Peyer's patch (tissue), 4 donors: ENCODE measurements at regions not wholly inside any gene's neighbourhood (a gene's known extent, or its start where the extent isn't known, plus 50 kb on each side); places are given as distances from the start of the nearest gene placed in this dataset.

ENCODE experiments used
- DNase-seq, 3 donors: peaks; one replicate each; pipeline ENCODE4 v3.0.0-alpha.2; 2017 to 2019
- H3K27ac ChIP-seq, 4 donors: fragments of 200-600 bp; sonication (generic); one replicate each; pipeline ENCODE4 v1.5.1; 2016 to 2019
- H3K27me3 ChIP-seq, 2 donors: fragments of 200-600 bp; sonication (generic); one replicate each; pipeline ENCODE4 v1.5.1; 2019
- H3K36me3 ChIP-seq, 3 donors: fragments of 200-600 bp; sonication (generic); one replicate each; pipeline ENCODE4 v1.5.1; 2016 to 2019
- H3K4me1 ChIP-seq, 4 donors: fragments of 200-600 bp; sonication (generic); one replicate each; pipeline ENCODE4 v1.5.1; 2016 to 2019
- H3K4me3 ChIP-seq, 4 donors: fragments of 200-600 bp; sonication (generic); 1 replicate in 3 of 4; 2 replicates in 1 of 4; pipeline ENCODE4 v1.5.1; 2016 to 2019; ENCODE audit warnings: mild to moderate bottlenecking in 1 of 4
- H3K9me3 ChIP-seq, 4 donors: fragments of 200-600 bp; sonication (generic); one replicate each; pipeline ENCODE4 v1.5.1; 2016 to 2019; ENCODE audit warnings: mild to moderate bottlenecking in 1 of 4
- POLR2A ChIP-seq, 2 donors: fragments of 450-650 bp; IDR thresholded peaks; one replicate each; pipeline ENCODE4 v1.5.1; 2017; ENCODE audit warnings: antibody characterized with exemption in 2 of 2, mild to moderate bottlenecking in 2 of 2, moderate library complexity in 2 of 2
- TF ChIP-seq, protein P1 (sequence below), 6 experiments: fragments of 450-650 bp in 4 of 6; fragments of 200-600 bp in 2 of 6; sonication (generic) in 1 of 6; IDR thresholded peaks; one replicate each; pipeline ENCODE4 v1.5.1; 2017 to 2019; ENCODE audit warnings: antibody characterized with exemption in 6 of 6, mild to moderate bottlenecking in 3 of 6, moderate library complexity in 1 of 6

- Histone ChIP-seq H3K4me3 (no peak overlapping the region), H3K9me3 (no peaks in the 10 kb centered on the region), H3K36me3 (no peaks in the 10 kb centered on the region), H3K27ac (no peak overlapping the region), H3K4me1 (no peaks in the 10 kb centered on the region), H3K27me3 (no peaks in the 10 kb centered on the region)
- no peak for TF ChIP-seq POLR2A (IDR thresholded peaks at IDR 0.05)
- TF ChIP-seq, protein P1, sequence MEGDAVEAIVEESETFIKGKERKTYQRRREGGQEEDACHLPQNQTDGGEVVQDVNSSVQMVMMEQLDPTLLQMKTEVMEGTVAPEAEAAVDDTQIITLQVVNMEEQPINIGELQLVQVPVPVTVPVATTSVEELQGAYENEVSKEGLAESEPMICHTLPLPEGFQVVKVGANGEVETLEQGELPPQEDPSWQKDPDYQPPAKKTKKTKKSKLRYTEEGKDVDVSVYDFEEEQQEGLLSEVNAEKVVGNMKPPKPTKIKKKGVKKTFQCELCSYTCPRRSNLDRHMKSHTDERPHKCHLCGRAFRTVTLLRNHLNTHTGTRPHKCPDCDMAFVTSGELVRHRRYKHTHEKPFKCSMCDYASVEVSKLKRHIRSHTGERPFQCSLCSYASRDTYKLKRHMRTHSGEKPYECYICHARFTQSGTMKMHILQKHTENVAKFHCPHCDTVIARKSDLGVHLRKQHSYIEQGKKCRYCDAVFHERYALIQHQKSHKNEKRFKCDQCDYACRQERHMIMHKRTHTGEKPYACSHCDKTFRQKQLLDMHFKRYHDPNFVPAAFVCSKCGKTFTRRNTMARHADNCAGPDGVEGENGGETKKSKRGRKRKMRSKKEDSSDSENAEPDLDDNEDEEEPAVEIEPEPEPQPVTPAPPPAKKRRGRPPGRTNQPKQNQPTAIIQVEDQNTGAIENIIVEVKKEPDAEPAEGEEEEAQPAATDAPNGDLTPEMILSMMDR (IDR thresholded peaks at IDR 0.05), result peak in 3 of 6 experiments; percentile 16 to 33 (median 17)
- DNase-seq, result no peak
Measured at GRCh38 chr12:46131732-46132469, 136.9 kb downstream of the SLC38A1 start.

- Histone ChIP-seq H3K27ac (no peak overlapping the region), H3K9me3 (no peaks in the 10 kb centered on the region), H3K4me1 (peaks cover 0 to 14% (median 0%) of the 10 kb centered on the region in 4 donors), H3K36me3 (no peaks in the 10 kb centered on the region), H3K27me3 (no peaks in the 10 kb centered on the region), H3K4me3 (no peak overlapping the region)
- no peak for DNase-seq
- TF ChIP-seq, protein P1 (IDR thresholded peaks at IDR 0.05), result no peak
- no peak for TF ChIP-seq POLR2A (IDR thresholded peaks at IDR 0.05)
Measured at GRCh38 chr12:46127656-46128055, 137.3 kb upstream of the SCAF11 start.

GRCh38 chr12:46126050-46126727, 135.8 kb upstream of the SCAF11 start:
- Histone ChIP-seq H3K27me3 (no peaks in the 10 kb centered on the region), H3K36me3 (no peaks in the 10 kb centered on the region), H3K4me3 (no peak overlapping the region), H3K27ac (no peak overlapping the region), H3K4me1 (peaks cover 0 to 14% (median 0%) of the 10 kb centered on the region in 4 donors), H3K9me3 (no peaks in the 10 kb centered on the region)
- no peak for DNase-seq
- TF ChIP-seq, protein P1 (IDR thresholded peaks at IDR 0.05), result no peak
- no peak for TF ChIP-seq POLR2A (IDR thresholded peaks at IDR 0.05)

- peak overlapping the region in 1 of 4 donors; percentile 4 for H3K4me3 ChIP-seq
- TF ChIP-seq, protein P1 (IDR thresholded peaks at IDR 0.05), result peak; percentile 35 to 87 (median 79)
- no peak for TF ChIP-seq POLR2A (IDR thresholded peaks at IDR 0.05)
- peaks cover 0 to 14% (median 0%) of the 10 kb centered on the region in 4 donors for H3K4me1 ChIP-seq
- peak in 2 of 3 donors; percentile 47 to 76 for DNase-seq
- H3K27me3 ChIP-seq, result no peaks in the 10 kb centered on the region
- H3K9me3 ChIP-seq, result no peaks in the 10 kb centered on the region
- H3K36me3 ChIP-seq, result no peaks in the 10 kb centered on the region
- H3K27ac ChIP-seq, result no peak overlapping the region
Measured at GRCh38 chr12:46124848-46125619, 134.7 kb upstream of the SCAF11 start.

GRCh38 chr12:46124132-46124847, 133.9 kb upstream of the SCAF11 start:
- peaks cover 0 to 14% (median 0%) of the 10 kb centered on the region in 4 donors for H3K4me1 ChIP-seq
- DNase-seq, result no peak
- no peaks in the 10 kb centered on the region for H3K27me3 ChIP-seq
- no peak for TF ChIP-seq POLR2A (IDR thresholded peaks at IDR 0.05)
- TF ChIP-seq, protein P1 (IDR thresholded peaks at IDR 0.05), result no peak
- H3K27ac ChIP-seq, result no peak overlapping the region
- no peaks in the 10 kb centered on the region for H3K36me3 ChIP-seq
- H3K9me3 ChIP-seq, result no peaks in the 10 kb centered on the region
- no peak overlapping the region for H3K4me3 ChIP-seq
